Fibroblast of the aortic adventitia (primary cell): ENCODE measurements at regions not wholly inside any gene's neighbourhood (a gene's known extent, or its start where the extent isn't known, plus 50 kb on each side); places are given as distances from the start of the nearest gene placed in this dataset.

Experiments used
- DNase-seq: peaks from one replicate; pipeline ENCODE4 v3.0.0-alpha.2; 2010; ENCODE audit warnings: low read depth
- H3K4me3 ChIP-seq: 2 replicates; pipeline ENCODE4 v1.5.1; 2011; ENCODE audit warnings: low read depth, mild to moderate bottlenecking, control low read depth, low read length, moderate library complexity
- TF ChIP-seq, protein P1 (sequence below): IDR thresholded peaks from 2 replicates; pipeline ENCODE4 v1.5.1; 2011; ENCODE audit warnings: mild to moderate bottlenecking, low read length, control low read depth, inconsistent platforms; ENCODE audit not compliant: insufficient read depth

DNA sequence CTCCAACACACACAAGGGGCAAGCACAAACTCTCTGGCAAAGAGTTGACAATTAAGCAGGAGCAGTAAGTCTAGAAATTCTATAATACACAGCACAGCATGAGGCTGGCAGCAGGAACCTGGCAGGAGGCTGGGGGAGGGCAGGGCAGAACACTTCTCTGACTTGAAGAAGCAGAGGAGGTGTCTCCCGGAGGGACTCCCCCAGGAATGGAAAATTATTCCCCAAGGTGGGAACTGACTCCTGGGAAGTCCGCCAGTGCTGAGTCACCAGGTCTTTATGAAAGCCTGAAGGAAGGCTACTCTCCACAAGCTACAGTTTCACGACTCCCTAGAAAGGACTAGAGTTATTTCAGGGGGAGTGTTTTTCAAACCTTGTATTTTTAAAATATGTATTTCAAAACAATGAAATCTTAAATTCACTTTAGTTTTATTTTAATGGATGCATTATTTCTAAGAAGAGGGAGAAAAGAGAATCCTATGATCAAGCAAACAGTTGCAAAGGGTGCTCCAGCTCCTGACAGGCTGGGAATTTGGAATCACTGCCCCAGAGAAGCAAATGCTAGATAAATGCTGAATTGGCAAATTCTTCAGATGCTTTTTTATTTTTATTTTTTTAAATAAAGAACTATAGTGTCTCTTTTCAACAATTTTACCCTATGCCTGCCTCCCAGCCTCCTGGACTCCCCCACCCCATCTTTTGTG, 192.8 kb downstream of the LY86 start:
- TF ChIP-seq, protein P1, sequence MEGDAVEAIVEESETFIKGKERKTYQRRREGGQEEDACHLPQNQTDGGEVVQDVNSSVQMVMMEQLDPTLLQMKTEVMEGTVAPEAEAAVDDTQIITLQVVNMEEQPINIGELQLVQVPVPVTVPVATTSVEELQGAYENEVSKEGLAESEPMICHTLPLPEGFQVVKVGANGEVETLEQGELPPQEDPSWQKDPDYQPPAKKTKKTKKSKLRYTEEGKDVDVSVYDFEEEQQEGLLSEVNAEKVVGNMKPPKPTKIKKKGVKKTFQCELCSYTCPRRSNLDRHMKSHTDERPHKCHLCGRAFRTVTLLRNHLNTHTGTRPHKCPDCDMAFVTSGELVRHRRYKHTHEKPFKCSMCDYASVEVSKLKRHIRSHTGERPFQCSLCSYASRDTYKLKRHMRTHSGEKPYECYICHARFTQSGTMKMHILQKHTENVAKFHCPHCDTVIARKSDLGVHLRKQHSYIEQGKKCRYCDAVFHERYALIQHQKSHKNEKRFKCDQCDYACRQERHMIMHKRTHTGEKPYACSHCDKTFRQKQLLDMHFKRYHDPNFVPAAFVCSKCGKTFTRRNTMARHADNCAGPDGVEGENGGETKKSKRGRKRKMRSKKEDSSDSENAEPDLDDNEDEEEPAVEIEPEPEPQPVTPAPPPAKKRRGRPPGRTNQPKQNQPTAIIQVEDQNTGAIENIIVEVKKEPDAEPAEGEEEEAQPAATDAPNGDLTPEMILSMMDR = no peak
- DNase-seq = peak; percentile 74
- H3K4me3 ChIP-seq = no peak overlapping the region

DNA sequence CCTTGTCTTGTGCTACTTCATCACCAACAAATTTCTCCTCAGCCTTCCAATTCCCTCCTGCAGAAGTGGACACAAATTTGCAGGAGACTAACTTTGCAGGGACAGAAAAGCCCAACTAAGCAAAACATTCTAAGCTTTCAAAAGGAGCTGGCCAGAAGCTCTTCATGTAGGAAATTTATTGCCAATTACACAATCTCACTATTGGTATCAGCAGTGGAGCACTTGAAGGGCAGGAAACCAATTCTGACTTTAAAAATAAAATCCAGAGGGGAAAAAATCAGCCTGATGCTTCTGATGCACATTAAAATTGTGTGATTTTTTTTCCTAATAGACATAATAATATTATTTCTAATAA, 193.3 kb downstream of the LY86 start:
- H3K4me3 ChIP-seq = no peak overlapping the region
- TF ChIP-seq, protein P1 = no peak
- DNase-seq = peak; percentile 18

DNA sequence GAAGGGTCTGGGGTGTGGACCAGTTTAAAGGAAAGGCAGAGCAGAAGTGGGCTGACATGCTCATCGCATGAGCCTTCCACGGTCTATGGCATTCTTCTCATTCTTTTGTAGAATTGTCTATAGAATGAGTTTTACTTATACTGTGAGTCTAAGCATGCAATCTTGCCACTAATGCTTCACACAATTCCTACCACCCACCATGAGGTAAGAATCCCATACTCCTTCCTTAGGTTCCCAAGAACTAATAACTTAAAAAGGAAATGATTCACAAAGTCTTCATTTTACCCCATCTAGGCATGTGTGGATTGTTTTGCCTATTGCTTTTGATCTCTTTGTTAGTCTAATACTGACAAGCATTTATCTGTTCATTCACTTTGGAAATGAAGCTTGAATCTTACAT, 195.2 kb downstream of the LY86 start:
- TF ChIP-seq, protein P1 = no peak
- DNase-seq = no peak
- no peak overlapping the region for H3K4me3 ChIP-seq

DNA sequence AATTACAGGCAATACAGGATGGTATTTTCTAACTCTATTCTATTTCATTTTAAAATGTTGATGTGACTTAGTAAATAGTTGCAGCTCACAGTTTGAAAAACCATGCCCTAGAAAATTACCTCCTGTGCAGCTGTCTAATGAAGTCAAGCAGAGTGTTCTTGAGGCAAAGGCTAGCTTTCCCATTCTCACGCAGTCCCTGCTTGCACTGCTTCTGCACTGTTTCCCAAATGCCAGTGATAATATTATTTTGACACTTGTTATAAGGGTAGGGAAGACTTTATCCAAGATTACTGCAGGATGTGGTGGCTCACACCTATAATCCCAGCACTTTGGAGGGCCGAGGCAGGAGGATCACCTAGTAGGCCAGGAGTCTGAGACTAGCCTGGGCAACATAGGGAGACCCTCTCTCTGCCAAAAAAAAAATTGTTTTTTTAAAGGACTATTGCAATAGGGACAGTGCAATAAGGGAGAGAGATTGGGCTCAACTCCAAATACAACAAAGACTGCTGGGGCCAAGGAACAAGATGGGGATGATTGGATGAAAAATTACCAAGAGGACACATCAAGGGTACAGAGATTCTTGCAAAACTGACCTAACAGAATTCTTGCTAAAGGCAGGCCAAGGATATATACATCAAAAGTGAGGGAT, 196.1 kb downstream of the LY86 start:
- TF ChIP-seq, protein P1 = no peak
- no peak overlapping the region for H3K4me3 ChIP-seq
- no peak for DNase-seq

DNA sequence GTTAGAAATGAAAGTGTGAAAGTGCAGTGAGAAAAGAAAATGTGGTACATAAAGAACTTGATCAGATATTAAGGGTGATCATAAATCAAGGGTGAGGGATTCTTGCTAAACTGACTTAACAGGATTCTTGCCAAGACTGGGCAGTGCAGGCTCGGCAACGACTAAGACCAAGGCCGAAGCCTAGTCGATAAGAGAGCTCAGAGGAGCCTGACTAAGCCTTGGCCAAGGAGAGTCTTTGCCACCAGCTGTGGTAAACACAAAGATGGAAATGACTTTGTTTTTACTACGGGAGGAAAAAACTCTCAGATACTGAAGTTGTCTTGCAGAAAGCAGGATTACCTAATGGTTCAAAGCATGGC, 196.6 kb downstream of the LY86 start:
- H3K4me3 ChIP-seq = no peak overlapping the region
- TF ChIP-seq, protein P1 = no peak
- peak; percentile 27 for DNase-seq

DNA sequence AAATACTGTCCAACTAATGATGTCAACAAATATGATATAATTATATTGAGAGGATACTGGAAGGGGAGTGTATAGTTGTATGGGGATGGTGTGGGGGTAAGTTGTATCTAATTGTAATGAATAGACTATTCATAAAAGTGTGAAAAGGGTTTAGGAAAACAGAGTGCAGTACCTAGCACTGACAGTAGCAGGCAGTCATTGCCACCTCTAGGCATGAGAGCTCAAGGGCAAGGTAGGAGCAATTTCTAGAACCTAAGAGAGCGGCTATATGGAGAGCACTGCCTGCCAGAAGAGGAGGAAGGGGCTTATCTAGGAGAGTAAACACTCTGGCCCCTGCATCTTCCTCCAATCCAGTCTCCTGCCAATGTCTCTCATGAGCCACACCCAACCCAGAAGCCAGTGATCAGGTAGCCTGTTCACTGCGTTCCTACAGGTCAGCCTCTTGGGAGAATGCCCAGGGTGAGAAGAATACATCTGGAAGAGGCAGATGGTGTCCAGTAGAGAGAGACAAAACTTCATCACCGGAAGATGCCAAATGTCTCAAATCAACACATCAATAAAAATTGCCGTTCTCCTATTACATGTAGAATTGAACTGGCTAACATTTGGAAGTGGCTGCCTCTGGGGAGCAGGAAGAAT, 200.0 kb downstream of the LY86 start:
- TF ChIP-seq, protein P1 = peak; percentile 40
- DNase-seq = no peak
- no peak overlapping the region for H3K4me3 ChIP-seq
